NCI-H460 (cell line): ENCODE measurements at regions not wholly inside any gene's neighbourhood (a gene's known extent, or its start where the extent isn't known, plus 50 kb on each side); places are given as distances from the start of the nearest gene placed in this dataset.
A peak's percentile ranks its signal among the peaks of the same experiment; 100 is the strongest.

Experiments used
- DNase-seq: peaks from one replicate; pipeline ENCODE4 v3.0.0-alpha.2; 2016; ENCODE audit warnings: low read depth; ENCODE audit errors: extremely low read depth

DNA sequence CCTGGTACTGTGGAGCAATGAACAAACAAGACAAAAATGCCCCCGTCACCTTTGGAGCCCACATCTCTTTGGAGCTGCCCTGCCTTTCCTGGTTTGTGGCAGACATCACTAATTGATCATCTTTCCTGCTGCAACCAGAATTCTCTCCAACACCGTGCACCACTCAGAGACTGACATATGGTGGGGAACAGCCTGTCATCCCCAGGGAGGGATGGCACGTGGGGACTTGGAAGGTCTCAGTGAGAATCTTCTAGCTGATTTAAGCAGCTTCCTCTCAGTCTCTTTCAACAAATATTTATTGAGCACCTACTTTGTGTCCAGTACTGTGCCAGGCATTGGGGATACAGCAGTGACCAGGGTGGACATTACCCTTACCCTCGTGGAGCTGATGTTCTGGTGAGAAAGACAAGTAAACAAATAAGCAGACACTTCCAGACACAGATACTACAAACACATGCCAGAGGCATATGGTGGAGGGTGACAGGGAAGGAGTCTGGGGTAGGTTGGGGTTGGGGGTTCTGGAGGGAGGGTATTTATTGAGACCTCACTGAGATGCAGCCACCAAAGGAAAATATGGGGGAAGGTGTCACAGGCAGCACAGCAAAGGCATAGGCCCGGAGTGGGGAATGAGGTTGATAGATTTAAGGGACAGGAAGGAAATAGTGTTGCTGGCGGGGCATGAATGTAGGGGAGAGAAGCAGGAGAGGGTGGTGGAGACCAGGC, 82.3 kb downstream of the CEBPB start:
- DNase-seq = no peak

DNA sequence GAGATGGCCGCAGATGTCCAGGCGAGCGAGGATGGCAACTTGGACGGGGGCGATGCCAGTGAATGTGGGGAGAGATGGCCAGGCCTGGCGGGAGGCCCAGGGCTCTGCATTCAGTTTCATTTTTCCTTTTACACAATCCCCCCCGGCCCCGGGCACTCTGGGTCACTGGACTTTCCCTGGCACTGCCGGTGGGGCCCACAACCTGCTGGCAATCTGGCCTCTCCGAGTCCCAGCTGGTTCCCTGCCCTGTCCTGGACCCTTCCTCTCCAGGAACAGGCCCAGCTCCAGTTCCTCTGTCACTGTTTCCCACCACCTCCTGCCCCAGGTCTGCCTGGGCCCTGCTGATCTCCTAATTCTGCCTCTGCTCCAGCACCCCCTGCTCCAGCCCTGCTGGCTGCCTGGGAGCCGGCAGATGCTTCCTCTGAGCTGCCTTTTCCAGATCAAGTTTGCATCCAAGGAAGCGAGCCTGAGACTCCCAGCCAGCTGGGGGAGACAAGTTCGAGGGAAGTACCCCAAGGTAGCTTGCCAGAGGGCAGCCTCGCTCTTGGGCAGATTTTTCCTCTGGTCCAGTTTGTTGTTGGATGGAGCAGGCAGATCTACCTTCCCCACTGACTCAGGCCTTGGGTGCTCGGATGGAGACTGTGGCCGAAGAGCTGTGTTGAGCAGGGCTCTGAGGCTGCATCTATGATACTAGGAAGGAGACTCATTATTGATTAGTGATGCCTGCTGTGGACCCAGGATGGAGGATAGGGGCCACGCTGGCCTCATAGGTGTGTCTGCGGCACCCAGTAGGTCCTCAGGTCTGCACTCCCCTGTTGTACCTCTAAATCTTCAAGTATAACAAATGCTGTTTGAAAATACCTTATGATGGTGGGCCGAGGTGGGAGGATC, 83.2 kb downstream of the CEBPB start:
- no peak for DNase-seq

DNA sequence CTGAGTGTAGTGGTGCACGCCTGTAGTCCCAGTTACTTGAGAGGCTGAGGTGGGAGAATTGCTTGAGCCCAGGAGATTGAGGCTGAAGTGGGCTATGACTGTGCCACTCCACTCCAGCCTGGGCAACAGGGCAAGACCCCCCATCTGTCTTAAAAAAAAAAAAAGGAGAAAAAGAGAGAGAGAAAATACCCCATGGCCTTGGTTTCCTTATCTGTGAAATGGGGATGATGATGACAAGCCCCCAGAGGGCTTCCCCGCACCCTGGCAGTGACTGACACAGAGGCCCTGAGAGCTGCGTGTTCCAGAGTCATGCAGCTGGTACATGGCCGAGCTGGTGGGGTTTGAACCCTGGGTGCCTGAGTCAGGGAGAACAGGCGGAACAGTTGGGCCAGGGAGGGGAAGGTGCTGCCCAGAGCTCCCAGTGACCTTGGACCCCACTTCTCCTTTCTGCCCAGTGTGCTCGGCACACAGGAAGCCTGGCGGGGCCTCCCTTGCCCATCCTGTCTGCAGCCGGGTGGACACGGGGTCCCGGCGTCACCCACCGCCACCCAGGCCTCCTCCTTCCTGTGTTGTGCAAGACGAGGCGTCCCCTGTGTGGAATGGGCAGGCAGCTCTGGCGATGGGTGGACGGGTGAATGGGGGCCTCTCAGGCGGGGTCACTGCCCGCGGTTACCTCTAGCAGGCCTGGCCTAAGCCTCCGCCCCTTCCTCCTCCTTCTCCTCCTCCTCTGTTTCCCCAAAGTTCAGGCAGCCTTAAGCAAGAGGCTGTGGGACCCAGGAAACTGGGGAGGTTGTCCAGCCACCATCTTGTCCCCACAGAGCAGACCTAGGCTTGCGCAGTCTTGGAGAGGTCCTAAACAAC, 84.2 kb downstream of the CEBPB start:
- no peak for DNase-seq

DNA sequence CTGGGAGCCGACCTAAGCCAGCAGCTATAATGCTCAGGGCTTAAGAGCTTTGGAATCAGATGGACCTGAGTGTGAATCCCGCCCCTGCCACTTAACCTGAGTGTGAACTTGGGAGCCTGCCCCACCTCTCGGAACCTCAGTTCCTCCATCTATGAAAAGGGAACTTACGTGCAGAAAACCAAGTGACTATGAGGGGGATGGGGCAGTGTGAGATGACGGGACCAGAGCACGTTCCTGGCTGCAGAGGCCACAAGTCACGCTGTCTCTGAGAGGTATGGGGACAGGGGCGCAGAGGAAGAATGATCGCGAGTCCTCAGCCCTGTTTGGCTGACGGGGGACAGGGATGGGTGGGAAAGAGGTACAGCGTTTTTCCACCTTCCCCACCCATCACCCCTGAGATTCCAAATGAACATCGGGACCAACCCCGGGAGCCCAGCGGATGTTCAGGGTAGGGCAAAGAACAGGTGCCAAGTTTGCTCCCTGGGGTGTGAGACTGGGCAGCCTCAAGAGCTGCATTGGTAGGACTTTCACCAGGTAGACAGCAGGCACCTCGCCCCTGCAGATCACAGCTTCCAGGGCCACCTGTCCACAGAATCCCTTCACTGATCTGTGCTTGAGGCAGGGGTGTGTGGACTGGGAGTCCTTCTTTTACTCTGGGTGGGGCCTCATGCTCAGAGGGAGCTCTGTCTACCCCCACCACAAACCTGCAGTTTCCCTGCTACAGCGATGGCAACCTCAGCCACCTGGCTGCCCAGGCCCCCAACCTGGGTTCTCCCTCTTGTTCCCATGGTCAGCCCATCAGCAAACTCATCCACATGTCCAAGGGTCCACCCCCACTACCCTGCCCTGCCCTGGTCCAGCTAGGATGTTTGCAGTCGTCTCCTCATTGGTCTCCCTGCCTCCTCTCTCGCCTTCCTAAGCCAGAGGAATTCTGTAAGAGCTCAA, 85.8 kb downstream of the CEBPB start:
- no peak for DNase-seq

DNA sequence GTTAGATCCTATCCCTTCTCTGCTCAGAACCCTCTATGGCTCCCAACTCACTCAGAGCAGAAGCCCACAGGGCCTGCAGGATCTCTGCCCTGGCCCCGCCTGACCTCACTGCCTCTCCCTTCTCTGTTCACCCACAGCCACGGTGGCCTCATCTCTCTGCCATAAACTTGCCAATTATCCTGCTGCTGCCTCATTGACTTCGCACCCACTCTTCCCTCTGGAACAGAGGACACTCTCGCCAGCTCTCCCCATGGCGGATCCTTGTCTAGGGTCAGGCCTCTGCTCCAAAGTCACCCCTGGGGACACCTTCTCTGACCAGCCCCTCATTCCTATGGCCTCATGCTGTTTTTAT, 86.4 kb downstream of the CEBPB start:
- no peak for DNase-seq

DNA sequence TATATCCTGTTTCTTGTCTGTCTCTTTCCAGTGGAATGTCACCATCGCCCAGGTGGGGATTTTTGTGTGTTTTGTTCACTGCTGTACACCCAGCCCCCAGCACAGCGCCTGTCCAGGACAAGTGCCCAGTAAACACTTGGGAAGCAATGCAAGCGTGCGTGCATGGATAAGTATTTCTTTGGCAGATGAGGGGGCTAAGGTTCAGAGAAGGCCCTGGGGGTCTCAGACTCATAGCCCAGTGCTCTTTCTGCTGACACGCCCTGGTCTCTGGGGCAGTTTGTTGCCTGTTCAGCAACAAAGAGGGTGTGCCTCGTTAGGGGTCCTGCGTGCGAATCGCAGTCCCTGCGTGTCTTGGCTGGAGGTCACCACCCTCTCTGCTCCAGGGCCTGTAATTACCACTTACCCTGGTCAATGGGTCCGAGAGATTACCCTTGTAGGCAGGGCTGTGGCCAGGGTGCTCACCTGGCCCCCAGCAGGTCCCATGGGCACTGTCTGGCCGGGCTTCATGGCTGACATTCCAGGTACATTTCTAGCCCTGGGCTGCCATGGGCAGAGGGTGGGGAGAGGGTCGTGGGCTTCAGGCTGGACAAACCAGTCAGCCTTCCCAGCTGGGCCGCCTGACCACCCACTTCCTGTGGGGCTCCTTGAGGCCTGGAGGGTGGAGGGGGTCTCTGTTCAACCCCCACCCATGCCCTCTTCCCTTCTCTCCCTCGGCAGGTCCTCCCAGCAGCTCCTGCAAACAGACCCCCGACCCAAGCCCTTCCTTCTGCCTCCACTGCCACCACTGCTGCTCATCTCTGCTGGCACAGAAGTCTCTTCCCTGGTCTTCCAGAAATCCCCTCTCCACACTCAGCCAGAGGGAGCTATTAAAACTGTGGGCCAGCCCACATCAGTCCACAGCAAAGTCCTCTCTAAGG, 87.1 kb downstream of the CEBPB start:
- no peak for DNase-seq

DNA sequence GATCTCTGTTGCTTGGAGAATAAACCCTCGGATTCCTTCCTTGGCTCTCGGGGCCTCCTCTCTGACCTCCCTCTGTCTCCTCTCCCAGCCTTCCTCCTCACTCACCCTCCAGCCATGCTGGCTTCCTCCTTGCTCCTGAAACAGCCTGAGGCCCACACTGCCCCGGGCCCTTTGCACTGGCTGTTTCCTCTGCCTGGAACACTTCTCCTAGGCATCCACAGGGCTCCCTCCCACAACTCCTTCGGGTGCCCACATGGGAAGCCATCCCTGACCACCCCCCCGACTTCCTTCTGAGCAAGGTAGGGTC, 87.7 kb downstream of the CEBPB start:
- no peak for DNase-seq

DNA sequence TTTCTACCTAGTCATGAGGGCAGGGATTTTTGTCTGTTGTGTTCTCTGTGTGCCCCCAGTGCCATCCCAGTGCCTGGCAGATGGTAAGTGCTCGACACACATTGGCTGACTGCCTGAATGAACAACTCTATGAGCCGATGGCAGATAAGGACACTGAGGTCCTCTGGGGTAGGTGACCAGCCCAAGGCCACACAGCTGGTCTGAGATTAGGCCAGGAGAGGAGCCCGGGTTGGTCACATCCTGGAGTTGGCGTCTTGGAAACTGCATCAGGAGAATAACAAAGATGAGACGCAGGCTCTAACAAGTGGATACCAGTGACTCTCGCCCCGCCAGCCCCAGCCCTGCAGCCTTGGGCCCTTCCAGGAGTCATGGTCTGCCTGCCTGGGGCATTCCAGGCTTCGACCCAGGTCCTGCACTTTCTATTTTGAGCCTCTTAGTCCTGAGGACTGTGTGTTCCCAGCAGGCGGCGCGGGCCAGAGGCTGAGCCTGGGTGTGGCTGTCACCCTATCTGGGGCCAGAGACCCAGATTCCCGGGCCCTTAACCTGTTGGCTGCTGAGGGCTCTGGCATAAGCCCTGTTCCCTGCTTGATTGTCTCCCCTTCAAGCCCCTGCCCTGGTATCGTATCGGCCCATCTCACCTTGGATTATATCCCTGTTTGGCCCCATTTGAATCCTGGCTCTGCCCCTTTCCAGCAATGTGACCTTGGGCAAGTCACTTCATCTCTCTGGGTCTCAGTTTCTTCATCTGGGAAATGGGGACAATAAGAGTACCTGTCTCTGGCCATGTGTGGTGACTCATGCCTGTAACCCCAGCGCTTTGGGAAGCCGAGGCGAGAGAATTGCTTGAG, 88.3 kb downstream of the CEBPB start:
- peak; percentile 75 for DNase-seq

DNA sequence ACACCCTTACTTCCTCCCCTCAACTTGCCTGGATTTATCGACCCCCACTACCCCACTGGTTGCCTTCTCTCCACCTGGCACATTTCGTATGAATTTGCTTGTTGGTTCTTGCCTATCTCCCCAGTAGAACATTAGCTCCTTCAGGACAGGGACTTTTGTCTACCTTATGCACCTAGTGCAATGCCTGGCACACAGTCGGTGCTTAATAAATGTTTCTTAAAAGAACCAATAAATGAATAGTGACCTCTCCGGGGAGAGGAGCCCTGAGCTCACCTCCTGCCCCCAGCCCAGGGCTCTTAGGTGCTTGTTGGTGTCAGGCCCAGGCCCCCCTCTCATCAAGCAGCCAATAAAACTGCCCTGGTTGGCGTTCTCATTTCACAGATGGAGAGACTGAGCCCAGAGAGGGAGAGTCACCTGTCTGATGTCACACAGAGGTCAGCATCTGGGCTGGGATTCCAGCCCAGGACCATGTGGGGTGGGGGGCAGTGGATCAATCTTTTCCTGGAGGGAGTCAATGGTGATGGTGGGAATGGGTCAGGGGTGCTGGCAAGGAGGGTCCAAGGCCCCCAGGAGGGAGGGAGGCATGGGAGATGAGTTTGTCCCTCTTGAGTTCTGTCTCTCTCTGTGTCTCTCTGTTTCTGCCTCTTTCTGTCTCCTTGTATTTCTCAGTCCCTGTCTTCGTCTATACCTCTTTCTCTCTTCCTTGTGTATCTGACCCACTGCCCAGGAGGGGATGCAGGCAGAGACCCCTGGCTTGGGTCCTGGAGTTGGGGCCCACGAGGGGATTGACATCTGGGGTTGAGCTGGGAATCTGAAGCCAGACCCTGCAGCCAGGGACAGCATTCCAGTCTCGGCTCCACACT, 89.6 kb downstream of the CEBPB start:
- no peak for DNase-seq

DNA sequence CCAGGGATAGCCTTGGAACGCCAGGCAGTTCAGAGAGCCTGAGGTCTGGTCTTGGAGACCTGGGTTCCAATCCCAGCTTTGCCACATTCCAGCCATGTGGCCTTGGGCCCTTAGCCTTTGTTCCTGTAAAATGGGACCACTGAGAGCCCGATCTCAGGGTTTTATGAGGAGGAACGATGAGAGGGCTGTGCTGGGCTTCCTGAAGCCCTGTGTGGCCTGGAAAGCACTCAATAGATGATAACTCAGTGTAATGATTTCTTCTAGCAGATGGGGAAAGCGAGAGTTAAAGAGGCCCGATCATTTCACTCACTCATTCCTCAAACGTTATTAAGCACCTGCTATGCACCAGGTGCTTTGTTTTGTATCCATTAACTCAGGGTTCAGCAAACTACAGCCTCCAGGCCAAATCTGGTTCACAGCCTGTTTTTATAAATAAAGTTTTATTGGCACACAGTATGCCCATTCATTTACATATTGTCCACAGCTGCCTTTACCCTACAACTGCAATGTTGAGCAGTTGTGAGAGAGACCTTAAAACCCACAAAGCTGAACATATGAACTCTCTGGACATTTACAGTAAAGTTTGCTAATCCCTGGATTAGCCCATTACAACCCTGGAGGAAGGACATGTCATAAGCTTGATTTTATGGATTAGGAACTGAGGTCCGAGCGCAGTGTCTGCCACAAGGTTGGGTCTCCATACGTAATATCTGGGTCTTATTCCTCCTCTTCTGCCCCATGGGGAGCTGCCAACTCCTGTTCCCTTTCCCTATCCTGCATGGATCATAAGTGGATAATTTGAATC, 90.4 kb downstream of the CEBPB start:
- DNase-seq = no peak

DNA sequence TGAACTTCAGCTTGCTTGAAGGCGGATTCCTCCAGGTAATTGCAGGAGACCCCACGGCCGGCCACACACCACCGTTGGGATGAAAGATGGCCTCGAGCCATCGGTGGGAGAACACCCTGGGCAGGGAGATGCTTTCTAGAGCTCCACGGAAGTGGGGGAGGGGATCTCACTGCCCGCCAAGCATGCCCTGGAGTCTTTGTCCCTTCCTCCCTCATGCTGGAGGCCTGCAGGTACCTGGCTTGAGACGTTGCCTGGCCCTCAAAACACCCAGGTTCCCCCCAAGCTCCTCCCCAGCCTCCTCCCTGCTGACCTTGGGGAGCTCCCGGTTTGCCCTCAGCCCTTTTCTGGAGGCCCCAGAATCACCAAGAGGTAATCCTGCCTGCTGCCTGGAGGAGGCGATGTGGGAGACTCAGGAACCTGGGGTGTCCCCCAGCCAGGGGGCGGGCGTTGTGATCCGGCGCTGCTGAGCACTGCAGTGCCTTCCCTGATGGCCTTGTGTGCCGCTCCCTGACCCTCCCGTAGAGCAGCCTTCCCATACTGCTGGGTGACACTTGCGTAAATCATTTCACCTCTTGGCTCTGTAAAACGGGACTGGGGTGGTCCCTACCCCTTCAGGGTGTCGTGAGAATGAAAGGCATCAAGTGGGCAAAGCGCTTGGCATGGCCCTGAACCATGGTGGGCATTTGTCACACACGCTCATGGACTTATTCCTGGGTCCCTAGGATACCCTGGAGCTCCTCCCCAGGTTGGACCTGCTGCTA, 91.4 kb downstream of the CEBPB start:
- DNase-seq = no peak

DNA sequence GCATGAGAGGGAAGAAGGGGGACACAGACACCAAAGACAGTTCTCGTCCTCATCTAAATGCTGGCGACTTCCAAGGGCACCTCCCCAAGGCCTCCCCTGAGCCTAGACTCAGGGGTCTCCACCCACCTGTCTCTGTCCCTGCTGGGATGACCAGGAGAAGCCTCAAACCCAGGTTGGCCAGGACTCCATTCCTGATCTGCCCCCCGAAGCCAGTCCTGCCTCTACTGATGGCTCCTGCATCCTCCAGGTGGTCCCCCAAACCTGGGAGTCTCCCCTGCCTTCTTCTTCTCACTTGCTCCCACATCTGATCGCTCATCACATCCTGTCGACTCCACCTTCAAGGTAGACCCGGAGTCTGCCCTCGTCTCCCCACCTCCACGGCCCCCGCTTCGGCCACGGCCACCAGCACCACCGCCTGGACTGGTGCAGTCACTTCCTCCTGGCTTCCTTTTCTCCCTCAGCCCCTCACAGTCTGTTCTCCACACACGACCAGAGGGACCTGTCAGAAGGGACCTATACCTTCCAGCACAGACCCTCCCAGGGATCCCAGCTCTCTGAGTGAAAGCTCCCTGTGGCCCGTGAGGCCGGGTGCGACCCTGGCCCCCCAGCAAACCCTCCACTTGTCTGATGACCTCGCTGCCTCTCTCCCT, 92.1 kb downstream of the CEBPB start:
- no peak for DNase-seq

DNA sequence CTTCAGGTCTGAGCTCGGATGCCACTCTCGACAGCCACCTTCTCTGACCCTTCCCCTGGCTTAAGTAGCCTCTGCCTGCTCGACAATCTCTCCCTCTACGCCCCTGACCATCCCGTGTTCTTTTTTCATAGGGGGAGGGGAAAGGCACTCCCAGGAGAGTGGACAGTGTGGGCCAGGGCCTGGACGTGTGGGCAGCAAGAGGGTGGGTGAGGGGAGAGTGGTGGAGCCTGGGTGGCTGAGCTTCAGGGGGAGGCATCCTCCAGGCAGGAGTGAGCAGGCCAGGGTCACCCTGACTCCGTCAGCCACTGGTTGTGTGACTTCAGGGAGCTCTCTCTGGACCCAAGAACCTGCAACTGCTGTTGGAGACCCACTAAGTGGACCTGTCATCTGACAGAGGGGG, 92.7 kb downstream of the CEBPB start:
- no peak for DNase-seq

DNA sequence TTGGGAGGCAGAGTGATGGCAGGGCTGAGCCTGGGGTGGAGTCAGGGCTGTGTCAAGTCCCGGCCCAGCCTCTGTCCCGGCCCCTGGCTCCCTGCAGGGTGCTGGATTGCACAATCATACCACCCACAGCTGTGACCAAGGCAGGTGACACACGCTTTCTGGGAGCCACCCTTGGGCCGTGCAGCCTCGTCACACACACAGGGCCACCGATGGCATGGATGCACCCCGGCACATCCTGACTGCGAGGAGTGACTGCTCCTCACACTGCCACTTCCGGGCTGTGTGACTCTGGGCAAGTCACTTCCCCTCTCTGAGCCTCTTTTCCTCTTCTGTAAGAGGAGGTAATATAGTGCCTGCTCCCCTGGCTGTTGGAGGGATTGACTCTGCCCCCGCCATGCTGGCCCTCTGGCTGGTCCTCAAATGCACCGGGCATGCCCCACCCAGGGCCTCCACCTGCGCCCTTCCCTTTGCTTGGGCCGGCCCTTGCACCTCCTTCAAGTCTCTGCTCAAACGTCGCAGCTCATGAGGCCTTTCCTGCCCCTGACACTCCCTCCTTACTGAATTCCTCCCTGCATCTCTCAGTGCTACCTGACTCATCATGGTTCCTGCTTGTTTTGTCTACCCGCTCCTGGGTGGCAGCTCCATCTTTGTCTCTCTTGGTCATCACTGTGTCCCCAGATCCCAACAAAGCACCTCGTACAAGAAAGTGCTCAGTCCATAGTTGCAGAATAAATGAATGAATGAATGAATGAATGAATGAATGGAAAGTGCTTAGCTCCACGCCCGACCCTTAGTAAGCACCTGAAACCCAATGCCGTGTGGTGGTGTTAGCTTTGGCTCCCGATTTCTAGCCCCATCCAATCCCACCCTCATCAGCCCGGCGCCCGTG, 93.5 kb downstream of the CEBPB start:
- DNase-seq = peak; percentile 38
